Colonic mucosa (tissue), 4 donors: ENCODE measurements at regions not wholly inside any gene's neighbourhood (a gene's known extent, or its start where the extent isn't known, plus 50 kb on each side); places are given as distances from the start of the nearest gene placed in this dataset.
A peak's percentile ranks its signal among the peaks of the same experiment; 100 is the strongest.

Experiments
- DNase-seq: peaks from one replicate; pipeline ENCODE4 v3.0.0-alpha.2; 2020
- H3K27ac ChIP-seq: fragments of 200-600 bp; one replicate; pipeline ENCODE4 v1.8.0; 2021
- H3K27me3 ChIP-seq: fragments of 200-600 bp; one replicate; pipeline ENCODE4 v1.8.0; 2021
- H3K36me3 ChIP-seq: fragments of 200-600 bp; one replicate; pipeline ENCODE4 v1.8.0; 2021
- H3K4me1 ChIP-seq: fragments of 200-600 bp; one replicate; pipeline ENCODE4 v1.8.0; 2021; ENCODE audit warnings: mild to moderate bottlenecking
- H3K4me3 ChIP-seq: fragments of 200-600 bp; one replicate; pipeline ENCODE4 v1.8.0; 2021
- H3K9ac ChIP-seq, 2 donors: one replicate each; pipeline ENCODE4 v1.7.0; 2013; ENCODE audit warnings: control low read depth in 2 of 2, low read depth in 2 of 2, low read length in 2 of 2
- H3K9me3 ChIP-seq: fragments of 200-600 bp; one replicate; pipeline ENCODE4 v1.8.0; 2021
- CTCF ChIP-seq: fragments of 200-600 bp; IDR thresholded peaks from one replicate; pipeline ENCODE4 v1.8.0; 2022; ENCODE audit warnings: antibody characterized with exemption, mild to moderate bottlenecking
- intact Hi-C: fragments of 100-400 bp; cut with DNase I; formaldehyde crosslinking; loops from one replicate; pipeline ENCODE4 v1.14.1; 2022
- donor health status: healthy.
- donor health status: DM: no; HTN: no; CAD: no.
- donor health status: DM: no; HTN: no; CAD: no.

- no peak for TF ChIP-seq CTCF
- intact Hi-C loops = no loop called here
- H3K27ac ChIP-seq = no peak overlapping the region
Measured at GRCh38 chr4:140809676-140810075, 53.5 kb upstream of the TBC1D9 start.

GRCh38 chr4:140808256-140808655, 52.1 kb upstream of the TBC1D9 start:
- intact Hi-C loops = no loop called here
- TF ChIP-seq CTCF = no peak

More at GRCh38 chr4:140809676-140810075, 53.5 kb upstream of the TBC1D9 start:
- no peaks in the 10 kb centered on the region for H3K4me1 ChIP-seq
- DNase-seq = no peak
- no peaks in the 10 kb centered on the region for H3K36me3 ChIP-seq
- no peak overlapping the region for H3K9ac ChIP-seq
- no peaks in the 10 kb centered on the region for H3K27me3 ChIP-seq
- no peak overlapping the region for H3K4me3 ChIP-seq
- no peaks in the 10 kb centered on the region for H3K9me3 ChIP-seq

GRCh38 chr4:140807491-140808252, 51.5 kb upstream of the TBC1D9 start:
- no peak for TF ChIP-seq CTCF
- Histone ChIP-seq H3K4me3 (no peak overlapping the region), H3K36me3 (no peaks in the 10 kb centered on the region), H3K27me3 (no peaks in the 10 kb centered on the region), H3K27ac (peak overlapping the region; percentile 12), H3K9me3 (no peaks in the 10 kb centered on the region), H3K4me1 (no peaks in the 10 kb centered on the region), H3K9ac (no peak overlapping the region)
- DNase-seq = no peak
- intact Hi-C loops = no loop called here

More at GRCh38 chr4:140808256-140808655, 52.1 kb upstream of the TBC1D9 start:
- Histone ChIP-seq H3K36me3 (no peaks in the 10 kb centered on the region), H3K4me3 (no peak overlapping the region), H3K4me1 (no peaks in the 10 kb centered on the region), H3K9ac (no peak overlapping the region), H3K9me3 (no peaks in the 10 kb centered on the region), H3K27me3 (no peaks in the 10 kb centered on the region), H3K27ac (no peak overlapping the region)
- no peak for DNase-seq

DNA sequence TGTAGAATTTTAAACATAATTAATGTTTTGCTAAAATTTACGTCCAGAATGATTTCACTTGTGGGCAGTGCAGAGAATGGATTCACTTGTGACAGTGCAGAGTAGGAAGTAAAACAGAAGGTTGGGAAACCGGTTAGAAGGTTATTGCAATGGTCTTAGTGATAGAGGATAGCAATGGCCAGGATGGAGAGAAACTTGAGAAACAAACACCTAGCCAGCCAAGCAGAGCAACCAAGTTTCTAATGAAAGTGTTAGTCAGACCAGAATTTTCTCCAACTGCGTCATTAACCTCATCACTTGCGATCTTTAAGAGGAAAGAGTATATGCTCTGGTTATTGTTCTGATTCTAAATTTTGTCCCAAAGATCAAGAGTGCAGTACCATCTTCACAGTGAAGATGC, 50.0 kb upstream of the TBC1D9 start:
- intact Hi-C loops = no loop called here
- H3K9me3 ChIP-seq = no peaks in the 10 kb centered on the region
- no peak overlapping the region for H3K4me3 ChIP-seq
- H3K9ac ChIP-seq = no peak overlapping the region
- H3K27me3 ChIP-seq = no peaks in the 10 kb centered on the region
- H3K27ac ChIP-seq = no peak overlapping the region
- H3K4me1 ChIP-seq = no peaks in the 10 kb centered on the region
- TF ChIP-seq CTCF = no peak
- no peaks in the 10 kb centered on the region for H3K36me3 ChIP-seq
- no peak for DNase-seq
